ENCODE measurements at regions not wholly inside any gene's neighbourhood (a gene's known extent, or its start where the extent isn't known, plus 50 kb on each side); places are given as distances from the start of the nearest gene placed in this dataset.

- Histone ChIP-seq H4K91ac (ENCODE audit: insufficient read length, low read depth, low read length) (no peak overlapping the region), H3K4ac (ENCODE audit: low read depth, low read length) (no peak overlapping the region), H3K14ac (ENCODE audit: insufficient read depth, low read length) (no peak overlapping the region), H3K79me2 (ENCODE audit: insufficient read depth, low read length) (no peaks in the 10 kb centered on the region), H3K4me2 (ENCODE audit: insufficient read depth, insufficient read length, low read length) (no peak overlapping the region), H3K4me1 (ENCODE audit: insufficient read depth, low read length) (peaks cover 3% of the 10 kb centered on the region; the same call in 1 of the 2 replicates), H3K23ac (ENCODE audit: insufficient read length, low read depth, low read length) (no peak overlapping the region), H2AK5ac (ENCODE audit: insufficient read length, low read length) (no peak overlapping the region), H2AFZ (ENCODE audit: low read length) (no peak overlapping the region), H3K27ac (ENCODE audit: insufficient read length, low read depth, low read length) (no peak overlapping the region), H3K23me2 (ENCODE audit: insufficient read length, low read depth, low read length, poor library complexity, severe bottlenecking) (no peaks in the 10 kb centered on the region), H2BK12ac (ENCODE audit: insufficient read length, low read depth, low read length) (no peak overlapping the region), H4K8ac (replicated peaks; ENCODE audit: insufficient read length, low read depth, low read length) (no peak overlapping the region), H3T11ph (ENCODE audit: low read length) (no peak overlapping the region), H2BK5ac (ENCODE audit: insufficient read length, low read length) (no peak overlapping the region), H3K9ac (ENCODE audit: extremely low read depth, insufficient read length, low read length) (no peak overlapping the region), H3K79me1 (ENCODE audit: insufficient read depth, low read depth, low read length, poor library complexity, severe bottlenecking) (no peaks in the 10 kb centered on the region), H3K18ac (ENCODE audit: insufficient read length, low read depth, low read length) (no peak overlapping the region), H4K5ac (ENCODE audit: insufficient read length, low read depth, low read length) (no peak overlapping the region), H2BK120ac (ENCODE audit: low read depth, low read length, poor library complexity, severe bottlenecking) (no peak overlapping the region), H2BK20ac (ENCODE audit: low read depth, low read length, poor library complexity, severe bottlenecking) (no peak overlapping the region), H2BK15ac (ENCODE audit: low read depth, low read length) (no peak overlapping the region), H3K27me3 (ENCODE audit: insufficient read depth, low read length) (no peaks in the 10 kb centered on the region), H3K56ac (ENCODE audit: insufficient read length, low read depth, low read length) (no peak overlapping the region), H3K9me3 (ENCODE audit: control insufficient read depth, low read depth, low read length) (no peaks in the 10 kb centered on the region), H4K20me1 (ENCODE audit: control insufficient read depth, insufficient read depth, insufficient read length) (no peaks in the 10 kb centered on the region)
- Mint-ChIP-seq H3K4me1 (peaks cover 2 to 6% of the 10 kb centered on the region in 2 experiments; a peak in 3 of 4 replicates), H3K9me3 (peaks cover 0 to 1% of the 10 kb centered on the region in 2 experiments; a peak in 1 of 5 replicates), H3K4me3 (no peak overlapping the region), H3K27me3 (ENCODE audit: low read depth) (no peaks in the 10 kb centered on the region), H3K36me3 (ENCODE audit: insufficient read depth in 1 of 3, low read depth in 3 of 3) (peaks cover 0 to 4% (median 2%) of the 10 kb centered on the region in 3 experiments; a peak in 3 of 7 replicates), H3K27ac (no peak overlapping the region)
- TF ChIP-seq CTCF (conservative IDR thresholded peaks at IDR 0.05), result no peak
- no peak for DNase-seq
These were observed 275.1 kb upstream of the MPDZ start for GRCh38 chr9:13554626-13555025.
